ENCODE measurements at regions not wholly inside any gene's neighbourhood (a gene's known extent, or its start where the extent isn't known, plus 50 kb on each side); places are given as distances from the start of the nearest gene placed in this dataset.
A peak's percentile ranks its signal among the peaks of the same experiment; 100 is the strongest.

GRCh38 chr10:43754569-43755260 lies 106.0 kb upstream of the ZNF32 start:
- H3K36me3 ChIP-seq: no peaks in the 10 kb centered on the region
- no peaks in the 10 kb centered on the region for H3K27me3 ChIP-seq
- ATAC-seq (no peak), DNase-seq (no peak)
- H3K9me3 ChIP-seq: no peaks in the 10 kb centered on the region
- intact Hi-C loops (cut with DNase I): loop anchor here in 1 of 10 donors (5.0 kb wide), 1 partner anchor 57 kb away; no protein-coding TSS in a partner anchor
- peaks cover 0 to 22% (median 3%) of the 10 kb centered on the region in 9 donors for H3K4me1 ChIP-seq
- no peak overlapping the region for H3K4me3 ChIP-seq
- WGBS, 2 donors: 96% methylated on average over 8 of the region's 8 CpGs
- H3K27ac ChIP-seq: peak overlapping the region in 2 of 10 donors; percentile 82 to 89
- TF ChIP-seq, protein P1, sequence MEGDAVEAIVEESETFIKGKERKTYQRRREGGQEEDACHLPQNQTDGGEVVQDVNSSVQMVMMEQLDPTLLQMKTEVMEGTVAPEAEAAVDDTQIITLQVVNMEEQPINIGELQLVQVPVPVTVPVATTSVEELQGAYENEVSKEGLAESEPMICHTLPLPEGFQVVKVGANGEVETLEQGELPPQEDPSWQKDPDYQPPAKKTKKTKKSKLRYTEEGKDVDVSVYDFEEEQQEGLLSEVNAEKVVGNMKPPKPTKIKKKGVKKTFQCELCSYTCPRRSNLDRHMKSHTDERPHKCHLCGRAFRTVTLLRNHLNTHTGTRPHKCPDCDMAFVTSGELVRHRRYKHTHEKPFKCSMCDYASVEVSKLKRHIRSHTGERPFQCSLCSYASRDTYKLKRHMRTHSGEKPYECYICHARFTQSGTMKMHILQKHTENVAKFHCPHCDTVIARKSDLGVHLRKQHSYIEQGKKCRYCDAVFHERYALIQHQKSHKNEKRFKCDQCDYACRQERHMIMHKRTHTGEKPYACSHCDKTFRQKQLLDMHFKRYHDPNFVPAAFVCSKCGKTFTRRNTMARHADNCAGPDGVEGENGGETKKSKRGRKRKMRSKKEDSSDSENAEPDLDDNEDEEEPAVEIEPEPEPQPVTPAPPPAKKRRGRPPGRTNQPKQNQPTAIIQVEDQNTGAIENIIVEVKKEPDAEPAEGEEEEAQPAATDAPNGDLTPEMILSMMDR (IDR thresholded peaks at IDR 0.05): no peak

- intact Hi-C loops (cut with DNase I): loop anchor here in 1 of 10 donors (5.0 kb wide), 1 partner anchor 56 kb away; no protein-coding TSS in a partner anchor
- no peaks in the 10 kb centered on the region for H3K36me3 ChIP-seq
- TF ChIP-seq, protein P1 (IDR thresholded peaks at IDR 0.05): no peak
- WGBS, 2 donors: 74 to 78% methylated on average over 18 of the region's 18 CpGs
- H3K4me1 ChIP-seq: peaks cover 0 to 22% (median 3%) of the 10 kb centered on the region in 9 donors
- H3K27me3 ChIP-seq: no peaks in the 10 kb centered on the region
- DNase-seq: peak in 1 of 2 donors; percentile 38
- H3K27ac ChIP-seq: peak overlapping the region in 7 of 10 donors; percentile 4 to 89 (median 49)
- ATAC-seq: peak in 7 of 8 donors; percentile 24 to 84 (median 50)
- no peaks in the 10 kb centered on the region for H3K9me3 ChIP-seq
- no peak overlapping the region for H3K4me3 ChIP-seq
Measured at GRCh38 chr10:43753397-43754061, 104.8 kb upstream of the ZNF32 start.

DNA sequence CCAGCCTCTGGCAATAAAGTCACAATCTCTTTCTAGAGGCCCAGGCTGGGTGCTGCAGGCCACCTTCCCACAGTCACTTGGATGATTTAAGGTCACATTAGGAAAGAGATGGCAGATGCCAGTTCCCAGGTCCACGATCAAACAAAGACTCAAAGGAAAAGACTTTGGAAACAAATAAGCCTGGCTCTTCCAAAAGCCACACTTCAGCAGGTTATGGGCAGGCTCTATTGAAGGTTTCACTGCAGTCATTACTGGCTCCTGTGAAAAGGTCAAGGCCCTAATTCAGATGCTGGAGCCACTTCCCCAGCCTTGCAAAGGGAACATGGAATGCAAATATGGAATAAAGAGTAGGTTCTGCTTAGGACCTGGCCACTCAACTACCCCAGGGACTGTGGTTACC lies 104.0 kb upstream of the ZNF32 start:
- H3K4me3 ChIP-seq: no peak overlapping the region
- peaks cover 0 to 22% (median 3%) of the 10 kb centered on the region in 9 donors for H3K4me1 ChIP-seq
- intact Hi-C loops (cut with DNase I): loop anchor here in 1 of 10 donors (5.0 kb wide), 1 partner anchor 55 kb away; no protein-coding TSS in a partner anchor
- 90 to 91% methylated on average over 1 of the region's 1 CpG for WGBS, 2 donors
- no peaks in the 10 kb centered on the region for H3K27me3 ChIP-seq
- H3K9me3 ChIP-seq: no peaks in the 10 kb centered on the region
- H3K27ac ChIP-seq: peak overlapping the region in 4 of 10 donors; percentile 39 to 89 (median 71)
- TF ChIP-seq, protein P1 (IDR thresholded peaks at IDR 0.05): no peak
- no peak for DNase-seq
- no peaks in the 10 kb centered on the region for H3K36me3 ChIP-seq
- ATAC-seq: no peak

- no peaks in the 10 kb centered on the region for H3K36me3 ChIP-seq
- no peaks in the 10 kb centered on the region for H3K27me3 ChIP-seq
- intact Hi-C loops (cut with DNase I): loop anchor here in 1 of 10 donors (5.0 kb wide), 1 partner anchor 54 kb away; no protein-coding TSS in a partner anchor
- no peak overlapping the region for H3K27ac ChIP-seq
- WGBS, 2 donors: 96 to 99% methylated on average over 5 of the region's 5 CpGs
- H3K4me1 ChIP-seq: peaks cover 0 to 22% (median 3%) of the 10 kb centered on the region in 9 donors
- no peak for ATAC-seq
- no peak overlapping the region for H3K4me3 ChIP-seq
- TF ChIP-seq, protein P1 (IDR thresholded peaks at IDR 0.05): no peak
- no peaks in the 10 kb centered on the region for H3K9me3 ChIP-seq
- DNase-seq: no peak
Measured at GRCh38 chr10:43751646-43752045, 103.0 kb upstream of the ZNF32 start.

Measured in heart right ventricle (tissue), 16 donors.